ENCODE measurements at regions not wholly inside any gene's neighbourhood (a gene's known extent, or its start where the extent isn't known, plus 50 kb on each side); places are given as distances from the start of the nearest gene placed in this dataset.

- no peaks in the 10 kb centered on the region for H3K36me3 ChIP-seq (ENCODE audit: insufficient read depth, low read length)
- H3K4me1 ChIP-seq (ENCODE audit: insufficient read depth, low read length), result no peaks in the 10 kb centered on the region
- no peak for DNase-seq
- H3K4me2 ChIP-seq (ENCODE audit: insufficient read depth, low read length), result no peak overlapping the region
- H2AFZ ChIP-seq (ENCODE audit: low read depth, low read length), result no peak overlapping the region
- H3K4me3 ChIP-seq (ENCODE audit: low read depth in 1 of 2, low read length in 2 of 2), result no peak overlapping the region
- no peak for ATAC-seq (ENCODE audit: insufficient read depth, low read depth)
- H3K79me2 ChIP-seq (ENCODE audit: insufficient read depth, low read length), result no peaks in the 10 kb centered on the region
- H3K27ac ChIP-seq (ENCODE audit: low read length), result no peak overlapping the region
- TF ChIP-seq CTCF (IDR thresholded peaks at IDR 0.05; ENCODE audit: borderline replicate concordance, extremely low read depth, low read length, poor library complexity, severe bottlenecking) (no peak), EZH2 (IDR thresholded peaks at IDR 0.05; ENCODE audit: borderline replicate concordance, low read depth, low read length, severe bottlenecking) (no peak)
- no peak overlapping the region for H3K9ac ChIP-seq (ENCODE audit: low read depth, low read length)
- H3K27me3 ChIP-seq (ENCODE audit: insufficient read depth, low read length, poor library complexity), result peaks cover 18% of the 10 kb centered on the region
- no peaks in the 10 kb centered on the region; the same call in 1 of the 2 replicates for H4K20me1 ChIP-seq (ENCODE audit: insufficient read depth, low read length)
- H3K9me3 ChIP-seq (ENCODE audit: insufficient read depth, low read length, severe bottlenecking), result no peaks in the 10 kb centered on the region
Observed at GRCh38 chr7:84633-85020, 107.7 kb upstream of the FAM20C start.

- no peaks in the 10 kb centered on the region for H3K79me2 ChIP-seq (ENCODE audit: insufficient read depth, low read length)
- H3K27ac ChIP-seq (ENCODE audit: low read length), result no peak overlapping the region
- H3K27me3 ChIP-seq (ENCODE audit: insufficient read depth, low read length, poor library complexity), result peaks cover 18% of the 10 kb centered on the region
- no peak overlapping the region for H3K4me2 ChIP-seq (ENCODE audit: insufficient read depth, low read length)
- no peak overlapping the region for H2AFZ ChIP-seq (ENCODE audit: low read depth, low read length)
- H3K4me3 ChIP-seq (ENCODE audit: low read depth in 1 of 2, low read length in 2 of 2), result no peak overlapping the region
- no peaks in the 10 kb centered on the region for H3K4me1 ChIP-seq (ENCODE audit: insufficient read depth, low read length)
- no peak for TF ChIP-seq EZH2 (IDR thresholded peaks at IDR 0.05; ENCODE audit: borderline replicate concordance, low read depth, low read length, severe bottlenecking)
- H3K36me3 ChIP-seq (ENCODE audit: insufficient read depth, low read length), result no peaks in the 10 kb centered on the region
- ATAC-seq (ENCODE audit: insufficient read depth, low read depth) (no peak), DNase-seq (no peak)
- H3K9me3 ChIP-seq (ENCODE audit: insufficient read depth, low read length, severe bottlenecking), result no peaks in the 10 kb centered on the region
- no peaks in the 10 kb centered on the region; the same call in 1 of the 2 replicates for H4K20me1 ChIP-seq (ENCODE audit: insufficient read depth, low read length)
- H3K9ac ChIP-seq (ENCODE audit: low read depth, low read length), result no peak overlapping the region
Observed at GRCh38 chr7:85074-85882, 107.1 kb upstream of the FAM20C start.

- Histone ChIP-seq H3K4me3 (ENCODE audit: low read depth in 1 of 2, low read length in 2 of 2) (no peak overlapping the region), H3K9me3 (ENCODE audit: insufficient read depth, low read length, severe bottlenecking) (no peaks in the 10 kb centered on the region), H3K9ac (ENCODE audit: low read depth, low read length) (no peak overlapping the region), H3K4me1 (ENCODE audit: insufficient read depth, low read length) (no peaks in the 10 kb centered on the region), H4K20me1 (ENCODE audit: insufficient read depth, low read length) (no peaks in the 10 kb centered on the region; the same call in 1 of the 2 replicates), H3K36me3 (ENCODE audit: insufficient read depth, low read length) (no peaks in the 10 kb centered on the region), H3K4me2 (ENCODE audit: insufficient read depth, low read length) (no peak overlapping the region), H3K27me3 (ENCODE audit: insufficient read depth, low read length, poor library complexity) (peaks cover 14% of the 10 kb centered on the region), H3K79me2 (ENCODE audit: insufficient read depth, low read length) (no peaks in the 10 kb centered on the region), H2AFZ (ENCODE audit: low read depth, low read length) (no peak overlapping the region), H3K27ac (ENCODE audit: low read length) (no peak overlapping the region)
- DNase-seq (no peak), ATAC-seq (ENCODE audit: insufficient read depth, low read depth) (no peak)
- TF ChIP-seq EZH2 (IDR thresholded peaks at IDR 0.05; ENCODE audit: borderline replicate concordance, low read depth, low read length, severe bottlenecking) (no peak), CTCF (IDR thresholded peaks at IDR 0.05; ENCODE audit: borderline replicate concordance, extremely low read depth, low read length, poor library complexity, severe bottlenecking) (no peak)
Observed at GRCh38 chr7:85883-86515, 106.4 kb upstream of the FAM20C start.

GRCh38 chr7:86629-87028 lies 105.7 kb upstream of the FAM20C start:
- peaks cover 11% of the 10 kb centered on the region for H3K27me3 ChIP-seq (ENCODE audit: insufficient read depth, low read length, poor library complexity)
- no peak for TF ChIP-seq CTCF (IDR thresholded peaks at IDR 0.05; ENCODE audit: borderline replicate concordance, extremely low read depth, low read length, poor library complexity, severe bottlenecking)
- no peak for TF ChIP-seq EZH2 (IDR thresholded peaks at IDR 0.05; ENCODE audit: borderline replicate concordance, low read depth, low read length, severe bottlenecking)

More at GRCh38 chr7:86629-87028, 105.7 kb upstream of the FAM20C start:
- Histone ChIP-seq H2AFZ (ENCODE audit: low read depth, low read length) (no peak overlapping the region), H3K4me3 (ENCODE audit: low read depth in 1 of 2, low read length in 2 of 2) (no peak overlapping the region), H3K79me2 (ENCODE audit: insufficient read depth, low read length) (no peaks in the 10 kb centered on the region), H3K27ac (ENCODE audit: low read length) (no peak overlapping the region), H3K36me3 (ENCODE audit: insufficient read depth, low read length) (no peaks in the 10 kb centered on the region), H3K9me3 (ENCODE audit: insufficient read depth, low read length, severe bottlenecking) (no peaks in the 10 kb centered on the region), H3K4me2 (ENCODE audit: insufficient read depth, low read length) (no peak overlapping the region), H4K20me1 (ENCODE audit: insufficient read depth, low read length) (no peaks in the 10 kb centered on the region; the same call in 1 of the 2 replicates), H3K9ac (ENCODE audit: low read depth, low read length) (no peak overlapping the region), H3K4me1 (ENCODE audit: insufficient read depth, low read length) (no peaks in the 10 kb centered on the region)
- DNase-seq, result no peak
- no peak for ATAC-seq (ENCODE audit: insufficient read depth, low read depth)
